SK-N-SH (cell line): ENCODE measurements at regions not wholly inside any gene's neighbourhood (a gene's known extent, or its start where the extent isn't known, plus 50 kb on each side); places are given as distances from the start of the nearest gene placed in this dataset.

Source experiments
- CTCF ChIA-PET: fragments of 300-600, 350-600 bp; formaldehyde crosslinking; extraction: SDS; loops from one replicate; lab custom pipeline; 2021; lab: Yijun Ruan, JAX
- POLR2A ChIA-PET: fragments of 350-600 bp; sonication (Branson Sonifier 250); formaldehyde crosslinking; extraction: SDS; loops from one replicate; lab custom pipeline; 2020; ENCODE audit warnings: antibody characterized with exemption, inconsistent platforms; lab: Yijun Ruan, JAX
- DNase-seq: peaks from one replicate; pipeline ENCODE4 v3.0.0; 2012
- H2AFZ ChIP-seq: fragments of 200-600 bp; sonication (generic); 2 replicates; pipeline ENCODE4 v1.8.1; 2016; ENCODE audit warnings: antibody characterized with exemption, mild to moderate bottlenecking, low read depth
- H3F3A ChIP-seq: fragments of 200-600 bp; sonication (generic); replicated peaks from 2 replicates; pipeline ENCODE3; 2016; ENCODE audit warnings: antibody characterized with exemption, mild to moderate bottlenecking; ENCODE audit not compliant: insufficient read depth
- H3K27ac ChIP-seq, 2 experiments: fragments of 200-500 bp in 1 of 2; fragments of 200-600 bp in 1 of 2; sonication (Bioruptor generic) in 1 of 2; sonication (generic), shearing (Covaris generic) in 1 of 2; 2 replicates each; pipeline versions ENCODE4 v1.5.1 to v1.6.1; 2014 to 2016; ENCODE audit warnings: low read depth in 2 of 2, inconsistent platforms in 1 of 2, low read length in 1 of 2, mild to moderate bottlenecking in 1 of 2, mixed read lengths in 1 of 2
- H3K27me3 ChIP-seq: fragments of 200-600 bp; sonication (generic), shearing (Covaris generic); 2 replicates; pipeline ENCODE4 v1.6.1; 2016; ENCODE audit warnings: mixed run types; ENCODE audit not compliant: insufficient read depth
- H3K36me3 ChIP-seq, 2 experiments: fragments of 200-500 bp in 1 of 2; fragments of 200-600 bp in 1 of 2; sonication (Bioruptor generic) in 1 of 2; sonication (generic) in 1 of 2; replicated peaks in 1 of 2; 2 replicates each; pipeline versions ENCODE3 to v1.5.1; 2014 to 2016; ENCODE audit warnings: low read length in 1 of 2, mild to moderate bottlenecking in 1 of 2; ENCODE audit not compliant: insufficient read depth in 2 of 2, control insufficient read depth in 1 of 2
- H3K4me1 ChIP-seq, 2 experiments: fragments of 200-500 bp in 1 of 2; fragments of 200-600 bp in 1 of 2; sonication (Bioruptor generic) in 1 of 2; sonication (generic), shearing (Covaris generic) in 1 of 2; 2 replicates each; pipeline versions ENCODE4 v1.5.1 to v1.6.1; 2014 to 2016; ENCODE audit warnings: low read depth in 1 of 2, low read length in 1 of 2, mixed run types in 1 of 2; ENCODE audit not compliant: insufficient read depth in 2 of 2, control insufficient read depth in 1 of 2
- H3K4me2 ChIP-seq: fragments of 200-600 bp; sonication (generic), shearing (Covaris generic); 2 replicates; pipeline ENCODE4 v1.6.1; 2017; ENCODE audit warnings: mixed run types
- H3K4me3 ChIP-seq, 2 experiments: fragments of 200-500 bp in 1 of 2; fragments of 200-600 bp in 1 of 2; sonication (Bioruptor generic) in 1 of 2; sonication (generic), shearing (Covaris generic) in 1 of 2; 2 replicates each; pipeline versions ENCODE4 v1.5.1 to v1.8.1; 2014 to 2016; ENCODE audit warnings: low read depth in 2 of 2, inconsistent platforms in 1 of 2, low read length in 1 of 2, mild to moderate bottlenecking in 1 of 2, mixed read lengths in 1 of 2, moderate library complexity in 1 of 2
- H3K79me2 ChIP-seq: fragments of 200-600 bp; sonication (generic); 2 replicates; pipeline ENCODE4 v1.8.1; 2017; ENCODE audit warnings: mild to moderate bottlenecking; ENCODE audit not compliant: insufficient read depth
- H3K9ac ChIP-seq: fragments of 200-600 bp; sonication (generic); 2 replicates; pipeline ENCODE4 v1.6.1; 2017; ENCODE audit warnings: mixed run types
- H3K9me2 ChIP-seq: fragments of 200-600 bp; sonication (generic); 2 replicates; pipeline ENCODE4 v1.6.1; 2017; ENCODE audit warnings: mixed run types
- H3K9me3 ChIP-seq: fragments of 200-600 bp; sonication (generic); 2 replicates; pipeline ENCODE4 v1.6.1; 2017; ENCODE audit warnings: mixed run types, mild to moderate bottlenecking, moderate library complexity
- H4K20me1 ChIP-seq: fragments of 200-600 bp; sonication (generic); 2 replicates; pipeline ENCODE4 v1.6.1; 2017; ENCODE audit warnings: mild to moderate bottlenecking, mixed run types; ENCODE audit not compliant: insufficient read depth
- ELF1 ChIP-seq: IDR thresholded peaks from 2 replicates; pipeline ENCODE4 v1.4.0; 2012
- EP300 ChIP-seq, 2 experiments: IDR thresholded peaks; 2 replicates each; pipeline versions ENCODE4 v1.4.0 to v1.6.1; 2012; ENCODE audit warnings: borderline replicate concordance in 1 of 2, low read depth in 1 of 2, low read length in 1 of 2
- FOSL2 ChIP-seq: IDR thresholded peaks from 2 replicates; pipeline ENCODE4 v1.4.0; 2012; ENCODE audit warnings: low read depth, mild to moderate bottlenecking, moderate library complexity, borderline replicate concordance
- NFIC ChIP-seq: IDR thresholded peaks from 2 replicates; pipeline ENCODE4 v1.4.0; 2012; ENCODE audit warnings: borderline replicate concordance
- NRF1 ChIP-seq: IDR thresholded peaks from 2 replicates; pipeline ENCODE4 v1.6.1; 2012; ENCODE audit warnings: low read depth, mild to moderate bottlenecking, low read length
- RAD21 ChIP-seq: IDR thresholded peaks from 2 replicates; pipeline ENCODE4 v1.6.1; 2012; ENCODE audit warnings: mild to moderate bottlenecking, low read length
- RCOR1 ChIP-seq: fragments of 150-350 bp; IDR thresholded peaks from 2 replicates; pipeline ENCODE4 v1.6.1; 2017; ENCODE audit warnings: antibody characterized with exemption, low read length
- RXRA ChIP-seq: IDR thresholded peaks from 2 replicates; pipeline ENCODE4 v1.4.0; 2012; ENCODE audit warnings: low read depth, mild to moderate bottlenecking, borderline replicate concordance
- SMC3 ChIP-seq: IDR thresholded peaks from 2 replicates; pipeline ENCODE4 v1.6.1; 2012; ENCODE audit warnings: low read depth, low read length, improper control_type of control experiment
- TAF1 ChIP-seq: IDR thresholded peaks from 2 replicates; pipeline ENCODE4 v1.6.1; 2012; ENCODE audit warnings: low read depth, mild to moderate bottlenecking, low read length, moderate library complexity, borderline replicate concordance
- TCF12 ChIP-seq: IDR thresholded peaks from 2 replicates; pipeline ENCODE4 v1.4.0; 2012
- TF ChIP-seq, protein P1 (sequence below): IDR thresholded peaks from 2 replicates; pipeline ENCODE4 v1.4.0; 2012; ENCODE audit warnings: low read depth
- TF ChIP-seq, protein P2 (sequence below): IDR thresholded peaks from 2 replicates; pipeline ENCODE4 v1.4.0; 2012; ENCODE audit warnings: low read depth, borderline replicate concordance
- TF ChIP-seq, protein P3 (sequence below): IDR thresholded peaks from 2 replicates; pipeline ENCODE4 v1.6.1; 2012; ENCODE audit warnings: mild to moderate bottlenecking, low read depth, low read length, moderate library complexity
- TF ChIP-seq, protein P4 (sequence below): IDR thresholded peaks from 2 replicates; pipeline ENCODE4 v1.4.0; 2012; ENCODE audit warnings: low read depth, borderline replicate concordance
- TF ChIP-seq, protein P5 (sequence below): IDR thresholded peaks from 2 replicates; pipeline ENCODE4; 2012

DNA sequence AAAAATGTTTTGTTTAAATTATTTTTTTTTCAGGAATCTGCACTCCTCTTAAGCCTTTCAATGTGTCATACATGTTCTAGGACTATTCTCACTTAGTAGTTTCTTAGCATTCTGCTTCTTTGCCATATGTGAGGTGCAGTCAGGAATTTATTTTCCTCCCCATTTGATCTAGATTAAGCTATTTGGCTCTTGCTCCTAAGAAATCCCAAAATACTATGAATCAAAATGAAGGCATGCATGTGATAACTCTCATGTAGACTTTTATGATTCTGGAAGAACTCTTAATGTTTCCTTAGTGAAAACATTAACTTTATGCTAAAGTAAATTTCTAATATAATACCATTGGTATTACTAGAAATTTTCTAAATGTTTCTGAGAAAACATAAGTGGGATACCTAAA, 664.5 kb downstream of the RAPGEF2 start:
- no peak for TF ChIP-seq ELF1
- TF ChIP-seq, protein P1, sequence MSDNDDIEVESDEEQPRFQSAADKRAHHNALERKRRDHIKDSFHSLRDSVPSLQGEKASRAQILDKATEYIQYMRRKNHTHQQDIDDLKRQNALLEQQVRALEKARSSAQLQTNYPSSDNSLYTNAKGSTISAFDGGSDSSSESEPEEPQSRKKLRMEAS = no peak
- H3K27ac ChIP-seq = no peak overlapping the region
- peaks cover 0 to 11% of the 10 kb centered on the region in 2 experiments; a peak in 2 of 4 replicates for H3K4me1 ChIP-seq
- H3K9me2 ChIP-seq = no peaks in the 10 kb centered on the region
- H3F3A ChIP-seq = no peaks in the 10 kb centered on the region
- no peak for DNase-seq
- no peak overlapping the region for H2AFZ ChIP-seq
- H3K36me3 ChIP-seq = no peaks in the 10 kb centered on the region
- H3K9me3 ChIP-seq = no peaks in the 10 kb centered on the region
- H3K4me3 ChIP-seq = no peak overlapping the region
- no peak overlapping the region for H3K9ac ChIP-seq
- ChIA-PET POLR2A (no interaction called here), CTCF (no interaction called here)
- H3K79me2 ChIP-seq = no peaks in the 10 kb centered on the region
- no peaks in the 10 kb centered on the region for H4K20me1 ChIP-seq
- no peaks in the 10 kb centered on the region for H3K27me3 ChIP-seq
- no peak overlapping the region for H3K4me2 ChIP-seq

DNA sequence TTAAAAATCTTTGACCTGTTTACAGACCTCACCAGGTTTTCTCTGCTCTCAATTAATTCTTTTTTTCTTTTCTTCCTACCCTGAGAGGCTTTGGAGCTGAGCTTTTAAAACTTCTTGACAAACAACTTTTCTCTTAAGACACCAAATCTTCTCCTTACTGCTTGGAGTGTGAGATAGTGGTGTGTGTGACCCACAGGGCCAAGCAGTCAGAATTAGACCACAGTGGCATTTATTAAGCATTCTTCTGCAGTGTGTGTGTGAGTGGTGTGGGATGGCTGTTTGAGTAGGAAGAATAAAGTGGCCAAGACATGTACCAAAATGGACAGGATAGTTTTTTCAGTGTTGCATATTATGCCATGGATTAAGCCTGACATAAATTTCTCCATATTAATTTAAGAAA, 665.1 kb downstream of the RAPGEF2 start:
- Histone ChIP-seq H3K27me3 (no peaks in the 10 kb centered on the region), H3F3A (no peaks in the 10 kb centered on the region), H3K4me2 (no peak overlapping the region), H4K20me1 (no peaks in the 10 kb centered on the region), H3K9me2 (no peaks in the 10 kb centered on the region), H2AFZ (no peak overlapping the region), H3K9me3 (no peaks in the 10 kb centered on the region), H3K4me1 (peaks cover 0 to 11% of the 10 kb centered on the region in 2 experiments; a peak in 2 of 4 replicates), H3K36me3 (no peaks in the 10 kb centered on the region), H3K79me2 (no peaks in the 10 kb centered on the region), H3K4me3 (no peak overlapping the region), H3K9ac (no peak overlapping the region), H3K27ac (no peak overlapping the region)
- POLR2A ChIA-PET = no interaction called here
- no peak for DNase-seq
- CTCF ChIA-PET = no interaction called here
- TF ChIP-seq ELF1 = no peak
- TF ChIP-seq, protein P2, sequence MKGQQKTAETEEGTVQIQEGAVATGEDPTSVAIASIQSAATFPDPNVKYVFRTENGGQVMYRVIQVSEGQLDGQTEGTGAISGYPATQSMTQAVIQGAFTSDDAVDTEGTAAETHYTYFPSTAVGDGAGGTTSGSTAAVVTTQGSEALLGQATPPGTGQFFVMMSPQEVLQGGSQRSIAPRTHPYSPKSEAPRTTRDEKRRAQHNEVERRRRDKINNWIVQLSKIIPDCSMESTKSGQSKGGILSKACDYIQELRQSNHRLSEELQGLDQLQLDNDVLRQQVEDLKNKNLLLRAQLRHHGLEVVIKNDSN = no peak
- TF ChIP-seq NFIC = no peak
- TF ChIP-seq, protein P3, sequence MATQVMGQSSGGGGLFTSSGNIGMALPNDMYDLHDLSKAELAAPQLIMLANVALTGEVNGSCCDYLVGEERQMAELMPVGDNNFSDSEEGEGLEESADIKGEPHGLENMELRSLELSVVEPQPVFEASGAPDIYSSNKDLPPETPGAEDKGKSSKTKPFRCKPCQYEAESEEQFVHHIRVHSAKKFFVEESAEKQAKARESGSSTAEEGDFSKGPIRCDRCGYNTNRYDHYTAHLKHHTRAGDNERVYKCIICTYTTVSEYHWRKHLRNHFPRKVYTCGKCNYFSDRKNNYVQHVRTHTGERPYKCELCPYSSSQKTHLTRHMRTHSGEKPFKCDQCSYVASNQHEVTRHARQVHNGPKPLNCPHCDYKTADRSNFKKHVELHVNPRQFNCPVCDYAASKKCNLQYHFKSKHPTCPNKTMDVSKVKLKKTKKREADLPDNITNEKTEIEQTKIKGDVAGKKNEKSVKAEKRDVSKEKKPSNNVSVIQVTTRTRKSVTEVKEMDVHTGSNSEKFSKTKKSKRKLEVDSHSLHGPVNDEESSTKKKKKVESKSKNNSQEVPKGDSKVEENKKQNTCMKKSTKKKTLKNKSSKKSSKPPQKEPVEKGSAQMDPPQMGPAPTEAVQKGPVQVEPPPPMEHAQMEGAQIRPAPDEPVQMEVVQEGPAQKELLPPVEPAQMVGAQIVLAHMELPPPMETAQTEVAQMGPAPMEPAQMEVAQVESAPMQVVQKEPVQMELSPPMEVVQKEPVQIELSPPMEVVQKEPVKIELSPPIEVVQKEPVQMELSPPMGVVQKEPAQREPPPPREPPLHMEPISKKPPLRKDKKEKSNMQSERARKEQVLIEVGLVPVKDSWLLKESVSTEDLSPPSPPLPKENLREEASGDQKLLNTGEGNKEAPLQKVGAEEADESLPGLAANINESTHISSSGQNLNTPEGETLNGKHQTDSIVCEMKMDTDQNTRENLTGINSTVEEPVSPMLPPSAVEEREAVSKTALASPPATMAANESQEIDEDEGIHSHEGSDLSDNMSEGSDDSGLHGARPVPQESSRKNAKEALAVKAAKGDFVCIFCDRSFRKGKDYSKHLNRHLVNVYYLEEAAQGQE = no peak
- TF ChIP-seq, protein P1 = no peak
- TF ChIP-seq RXRA = no peak
- TF ChIP-seq, protein P4, sequence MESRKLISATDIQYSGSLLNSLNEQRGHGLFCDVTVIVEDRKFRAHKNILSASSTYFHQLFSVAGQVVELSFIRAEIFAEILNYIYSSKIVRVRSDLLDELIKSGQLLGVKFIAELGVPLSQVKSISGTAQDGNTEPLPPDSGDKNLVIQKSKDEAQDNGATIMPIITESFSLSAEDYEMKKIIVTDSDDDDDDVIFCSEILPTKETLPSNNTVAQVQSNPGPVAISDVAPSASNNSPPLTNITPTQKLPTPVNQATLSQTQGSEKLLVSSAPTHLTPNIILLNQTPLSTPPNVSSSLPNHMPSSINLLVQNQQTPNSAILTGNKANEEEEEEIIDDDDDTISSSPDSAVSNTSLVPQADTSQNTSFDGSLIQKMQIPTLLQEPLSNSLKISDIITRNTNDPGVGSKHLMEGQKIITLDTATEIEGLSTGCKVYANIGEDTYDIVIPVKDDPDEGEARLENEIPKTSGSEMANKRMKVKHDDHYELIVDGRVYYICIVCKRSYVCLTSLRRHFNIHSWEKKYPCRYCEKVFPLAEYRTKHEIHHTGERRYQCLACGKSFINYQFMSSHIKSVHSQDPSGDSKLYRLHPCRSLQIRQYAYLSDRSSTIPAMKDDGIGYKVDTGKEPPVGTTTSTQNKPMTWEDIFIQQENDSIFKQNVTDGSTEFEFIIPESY = no peak
- no peak for TF ChIP-seq NRF1
- no peak for TF ChIP-seq TCF12
- no peak for TF ChIP-seq FOSL2
- TF ChIP-seq, protein P5, sequence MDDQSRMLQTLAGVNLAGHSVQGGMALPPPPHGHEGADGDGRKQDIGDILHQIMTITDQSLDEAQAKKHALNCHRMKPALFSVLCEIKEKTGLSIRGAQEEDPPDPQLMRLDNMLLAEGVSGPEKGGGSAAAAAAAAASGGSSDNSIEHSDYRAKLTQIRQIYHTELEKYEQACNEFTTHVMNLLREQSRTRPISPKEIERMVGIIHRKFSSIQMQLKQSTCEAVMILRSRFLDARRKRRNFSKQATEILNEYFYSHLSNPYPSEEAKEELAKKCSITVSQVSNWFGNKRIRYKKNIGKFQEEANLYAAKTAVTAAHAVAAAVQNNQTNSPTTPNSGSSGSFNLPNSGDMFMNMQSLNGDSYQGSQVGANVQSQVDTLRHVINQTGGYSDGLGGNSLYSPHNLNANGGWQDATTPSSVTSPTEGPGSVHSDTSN = no peak
- no peak for TF ChIP-seq SMC3
- no peak for TF ChIP-seq TAF1
- TF ChIP-seq EP300 (IDR thresholded peaks at IDR 0.05; ENCODE audit: borderline replicate concordance in 1 of 2, low read depth in 1 of 2, low read length in 1 of 2) = no peak
- TF ChIP-seq RCOR1 = no peak
- no peak for TF ChIP-seq RAD21
